Epithelial cell of proximal tubule (primary cell): ENCODE measurements at regions not wholly inside any gene's neighbourhood (a gene's known extent, or its start where the extent isn't known, plus 50 kb on each side); places are given as distances from the start of the nearest gene placed in this dataset.

ENCODE experiments used
- DNase-seq: peaks from one replicate; pipeline ENCODE4 v3.0.0-alpha.2; 2011; ENCODE audit warnings: low read depth
- H3K4me3 ChIP-seq: 2 replicates; pipeline ENCODE4 v1.5.1; 2011; ENCODE audit warnings: low read depth, mild to moderate bottlenecking, low read length
- CTCF ChIP-seq: conservative IDR thresholded peaks from 2 replicates; pipeline ENCODE4 v1.5.1; 2012; ENCODE audit warnings: low read depth, mild to moderate bottlenecking, low read length

- no peak for TF ChIP-seq CTCF
- H3K4me3 ChIP-seq = no peak overlapping the region
- DNase-seq = no peak
Observed at GRCh38 chr13:53460796-53461195, 432.2 kb downstream of the OLFM4 start.

GRCh38 chr13:53463106-53463505 lies 434.5 kb downstream of the OLFM4 start:
- TF ChIP-seq CTCF = no peak
- H3K4me3 ChIP-seq = no peak overlapping the region
- no peak for DNase-seq

GRCh38 chr13:53466576-53466975 lies 438.0 kb downstream of the OLFM4 start:
- H3K4me3 ChIP-seq = no peak overlapping the region
- no peak for TF ChIP-seq CTCF
- no peak for DNase-seq

GRCh38 chr13:53473397-53473796 lies 444.8 kb downstream of the OLFM4 start:
- no peak for TF ChIP-seq CTCF
- DNase-seq = no peak
- H3K4me3 ChIP-seq = no peak overlapping the region

- no peak overlapping the region for H3K4me3 ChIP-seq
- no peak for TF ChIP-seq CTCF
Observed at GRCh38 chr13:53474878-53475277, 446.3 kb downstream of the OLFM4 start.

GRCh38 chr13:53490752-53491151 lies 462.1 kb downstream of the OLFM4 start:
- no peak for DNase-seq
- TF ChIP-seq CTCF = no peak
- no peak overlapping the region for H3K4me3 ChIP-seq

More at GRCh38 chr13:53474878-53475277, 446.3 kb downstream of the OLFM4 start:
- DNase-seq = no peak

GRCh38 chr13:53494406-53494805 lies 465.8 kb downstream of the OLFM4 start:
- no peak for TF ChIP-seq CTCF
- H3K4me3 ChIP-seq = no peak overlapping the region
- DNase-seq = no peak
